Activated B cell treated with CpG ODN at 0.5 μM for 24 hours (primary cell): ENCODE measurements at regions not wholly inside any gene's neighbourhood (a gene's known extent, or its start where the extent isn't known, plus 50 kb on each side); places are given as distances from the start of the nearest gene placed in this dataset.

Experiments
- ATAC-seq: fragments of 200-7000 bp; cut with Tn5 transposase; one replicate; pipeline ENCODE4 v1.10.0; 2021; ENCODE audit warnings: low read depth, mild to moderate bottlenecking, moderate library complexity
- CTCF ChIA-PET: fragments of 350-600 bp; sonication (Branson Sonifier 250); formaldehyde crosslinking; loops from one replicate; lab custom pipeline; 2021; ENCODE audit warnings: antibody characterized with exemption; lab: Charles Lee
- POLR2A ChIA-PET: fragments of 350-600 bp; sonication (Branson Sonifier 250); formaldehyde crosslinking; loops from one replicate; lab custom pipeline; 2021; ENCODE audit warnings: antibody characterized with exemption; lab: Charles Lee
- DNase-seq: peaks from one replicate; pipeline ENCODE4 v3.0.0; 2022
- H3K27ac Mint-ChIP-seq: one replicate; pipeline ENCODE4 v1.8.0; 2020; ENCODE audit warnings: mixed read lengths
- H3K27me3 Mint-ChIP-seq: one replicate; pipeline ENCODE4 v1.8.0; 2021; ENCODE audit warnings: mixed read lengths
- H3K36me3 Mint-ChIP-seq: one replicate; pipeline ENCODE4 v1.8.0; 2021; ENCODE audit warnings: low read depth, mixed read lengths
- H3K4me1 Mint-ChIP-seq: one replicate; pipeline ENCODE4 v1.8.0; 2021; ENCODE audit warnings: mixed read lengths
- H3K4me3 Mint-ChIP-seq: one replicate; pipeline ENCODE4 v1.8.0; 2020; ENCODE audit warnings: mild to moderate bottlenecking, mixed read lengths
- H3K9me3 Mint-ChIP-seq: one replicate; pipeline ENCODE4 v1.8.0; 2020; ENCODE audit warnings: mixed read lengths
- intact Hi-C: fragments of 100-400 bp; cut with micrococcal nuclease; formaldehyde crosslinking; loops from one replicate; pipeline ENCODE4 v1.15.1; 2024
- TF ChIP-seq, protein P1 (sequence below): fragments of 200-600 bp; IDR thresholded peaks from one replicate; pipeline ENCODE4 v1.8.0; 2022; ENCODE audit warnings: antibody characterized with exemption, mild to moderate bottlenecking

DNA sequence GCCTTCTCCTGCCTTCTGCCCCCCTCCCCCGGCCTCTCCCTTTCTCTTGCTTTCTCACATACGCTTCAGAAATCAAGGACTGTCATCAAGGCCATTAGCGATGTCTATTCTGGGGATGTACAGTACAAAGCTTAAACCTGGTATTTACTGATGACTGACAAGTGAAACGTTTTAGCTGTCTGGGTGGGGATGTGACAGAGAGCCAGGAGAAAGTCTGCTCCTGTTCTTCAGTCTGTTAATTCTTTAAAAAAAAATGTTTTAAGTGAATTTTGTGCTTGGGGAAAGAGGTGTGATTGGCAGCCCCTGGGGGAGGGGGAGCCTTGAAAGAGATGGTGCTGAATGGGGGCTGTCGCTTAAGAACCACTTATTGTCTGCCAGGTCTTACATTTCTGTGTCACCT is 283.0 kb upstream of the PLXNA2 start:
- Mint-ChIP-seq H3K36me3 (no peaks in the 10 kb centered on the region), H3K27ac (no peak overlapping the region), H3K9me3 (no peaks in the 10 kb centered on the region), H3K4me1 (no peaks in the 10 kb centered on the region), H3K4me3 (no peak overlapping the region), H3K27me3 (peaks cover 2% of the 10 kb centered on the region)
- DNase-seq: no peak
- CTCF ChIA-PET: no interaction called here
- TF ChIP-seq, protein P1, sequence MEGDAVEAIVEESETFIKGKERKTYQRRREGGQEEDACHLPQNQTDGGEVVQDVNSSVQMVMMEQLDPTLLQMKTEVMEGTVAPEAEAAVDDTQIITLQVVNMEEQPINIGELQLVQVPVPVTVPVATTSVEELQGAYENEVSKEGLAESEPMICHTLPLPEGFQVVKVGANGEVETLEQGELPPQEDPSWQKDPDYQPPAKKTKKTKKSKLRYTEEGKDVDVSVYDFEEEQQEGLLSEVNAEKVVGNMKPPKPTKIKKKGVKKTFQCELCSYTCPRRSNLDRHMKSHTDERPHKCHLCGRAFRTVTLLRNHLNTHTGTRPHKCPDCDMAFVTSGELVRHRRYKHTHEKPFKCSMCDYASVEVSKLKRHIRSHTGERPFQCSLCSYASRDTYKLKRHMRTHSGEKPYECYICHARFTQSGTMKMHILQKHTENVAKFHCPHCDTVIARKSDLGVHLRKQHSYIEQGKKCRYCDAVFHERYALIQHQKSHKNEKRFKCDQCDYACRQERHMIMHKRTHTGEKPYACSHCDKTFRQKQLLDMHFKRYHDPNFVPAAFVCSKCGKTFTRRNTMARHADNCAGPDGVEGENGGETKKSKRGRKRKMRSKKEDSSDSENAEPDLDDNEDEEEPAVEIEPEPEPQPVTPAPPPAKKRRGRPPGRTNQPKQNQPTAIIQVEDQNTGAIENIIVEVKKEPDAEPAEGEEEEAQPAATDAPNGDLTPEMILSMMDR: no peak
- intact Hi-C loops: no loop called here
- POLR2A ChIA-PET: no interaction called here
- ATAC-seq: no peak

DNA sequence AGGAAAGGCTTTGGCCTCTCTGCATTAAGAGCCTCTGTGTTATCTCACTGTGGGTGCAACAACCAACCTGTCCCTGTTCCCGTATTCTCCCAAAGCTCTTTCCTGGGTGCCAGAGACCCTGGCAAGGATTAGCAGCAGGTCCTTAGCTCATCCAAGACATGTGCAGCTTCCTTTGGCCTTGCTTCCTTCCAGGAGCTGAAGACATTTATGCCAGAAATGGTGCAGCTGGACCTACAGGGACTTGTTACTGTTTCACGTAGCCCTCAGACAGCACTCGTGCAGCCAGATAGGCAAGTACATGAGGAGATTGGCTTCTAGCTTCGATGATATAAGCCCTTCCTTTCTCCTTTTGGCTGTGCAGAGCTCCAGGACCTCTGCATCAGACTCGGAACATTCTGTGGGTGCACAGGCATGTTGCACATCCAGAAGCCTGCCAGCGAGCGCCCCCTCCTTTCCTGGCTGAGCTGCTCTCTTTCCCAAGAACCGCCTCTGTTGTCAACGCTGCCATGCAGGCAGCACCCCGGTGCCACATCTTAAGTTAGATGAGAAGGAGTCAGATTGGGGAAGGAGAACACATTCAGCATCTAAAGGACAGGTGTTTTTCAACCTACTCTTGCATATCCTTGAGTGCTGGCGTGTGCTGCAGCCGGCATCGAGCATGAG is 284.5 kb upstream of the PLXNA2 start:
- no peak overlapping the region for H3K27ac Mint-ChIP-seq
- CTCF ChIA-PET: no interaction called here
- peaks cover 4% of the 10 kb centered on the region for H3K27me3 Mint-ChIP-seq
- no peaks in the 10 kb centered on the region for H3K9me3 Mint-ChIP-seq
- DNase-seq (no peak), ATAC-seq (no peak)
- no peaks in the 10 kb centered on the region for H3K36me3 Mint-ChIP-seq
- POLR2A ChIA-PET: no interaction called here
- no peaks in the 10 kb centered on the region for H3K4me1 Mint-ChIP-seq
- TF ChIP-seq, protein P1: no peak
- intact Hi-C loops: no loop called here
- no peak overlapping the region for H3K4me3 Mint-ChIP-seq

DNA sequence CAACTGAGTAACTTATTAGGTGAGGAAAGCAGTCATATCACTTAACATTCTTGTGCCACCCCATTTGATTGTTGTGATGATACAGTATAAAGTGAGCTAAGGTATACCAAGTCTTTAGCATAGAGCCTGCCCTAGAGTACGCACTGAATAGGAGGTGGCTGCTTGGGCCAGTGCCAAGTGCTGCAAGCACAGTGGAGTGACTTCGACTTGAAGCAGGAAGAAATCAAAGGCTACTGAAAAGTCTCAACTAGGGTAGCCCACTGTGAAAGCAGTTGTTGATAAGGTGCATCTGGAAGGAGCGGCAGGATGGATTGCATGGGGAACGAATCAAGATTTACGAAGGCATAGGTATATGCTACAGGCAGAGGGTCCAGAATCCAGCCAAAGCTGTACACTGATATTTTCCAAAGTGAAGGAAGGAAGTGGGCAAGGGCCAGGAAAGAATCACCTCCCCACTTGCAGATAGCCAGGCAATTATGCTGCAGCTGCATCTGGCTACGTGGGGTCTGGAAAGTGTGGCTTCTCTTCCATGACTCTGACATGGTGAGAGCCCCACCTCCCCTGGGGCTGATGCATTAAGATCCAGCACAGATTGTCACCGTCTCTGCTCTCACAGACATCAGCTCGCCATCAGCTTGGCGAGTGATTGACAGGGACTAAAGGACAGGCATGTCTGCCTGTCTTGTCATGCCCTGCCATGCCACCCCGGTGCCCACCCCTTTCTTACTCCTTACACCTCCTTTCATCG is 287.0 kb upstream of the PLXNA2 start:
- Mint-ChIP-seq H3K36me3 (no peaks in the 10 kb centered on the region), H3K4me1 (no peaks in the 10 kb centered on the region), H3K27ac (no peak overlapping the region), H3K4me3 (no peak overlapping the region), H3K27me3 (peaks cover 4% of the 10 kb centered on the region), H3K9me3 (no peaks in the 10 kb centered on the region)
- ATAC-seq (no peak), DNase-seq (no peak)
- CTCF ChIA-PET: no interaction called here
- POLR2A ChIA-PET: no interaction called here
- TF ChIP-seq, protein P1: no peak
- intact Hi-C loops: no loop called here

DNA sequence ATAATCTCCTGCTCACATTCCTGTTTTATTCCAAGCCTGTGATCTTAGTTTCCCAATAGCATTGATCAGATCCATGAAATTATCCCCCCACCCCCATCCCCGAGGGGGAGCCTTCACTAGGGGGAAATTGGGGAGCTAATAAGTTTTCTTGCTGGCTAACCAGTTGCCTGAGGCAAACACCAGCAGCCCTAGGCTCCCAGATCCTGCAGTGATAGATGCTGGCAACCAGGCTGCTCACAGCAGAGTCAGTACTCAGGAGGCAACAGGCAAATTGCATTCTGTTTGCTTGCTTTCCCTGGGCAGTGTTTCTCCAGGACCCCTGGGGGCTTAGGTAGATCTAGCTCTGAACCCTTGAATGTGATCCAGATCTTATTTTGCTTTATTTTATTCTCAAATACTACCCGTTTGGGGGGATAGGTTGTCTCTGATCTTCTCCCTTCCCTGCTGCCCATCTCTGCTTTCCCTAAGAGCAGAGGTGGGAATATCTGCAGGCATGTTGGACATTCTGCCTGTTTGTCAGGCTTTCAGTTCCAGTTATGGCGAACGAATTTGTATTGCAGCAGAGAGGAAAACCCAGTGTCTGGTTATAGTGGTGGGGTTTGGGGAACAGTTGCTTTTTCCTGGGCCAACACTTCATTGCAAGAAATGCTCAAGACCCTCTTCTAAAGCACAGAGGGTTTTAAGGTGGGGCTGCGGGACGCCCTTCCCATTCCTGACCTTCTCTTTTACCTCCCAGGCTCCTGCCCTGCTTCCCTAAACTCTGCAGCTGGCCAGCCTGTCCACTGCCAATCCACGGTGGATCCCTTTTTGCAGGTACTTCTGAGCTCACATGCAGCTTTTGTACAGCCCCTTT is 289.8 kb upstream of the PLXNA2 start:
- no peak for DNase-seq
- no peaks in the 10 kb centered on the region for H3K9me3 Mint-ChIP-seq
- H3K36me3 Mint-ChIP-seq: no peaks in the 10 kb centered on the region
- POLR2A ChIA-PET: no interaction called here
- no peak for ATAC-seq
- intact Hi-C loops: no loop called here
- CTCF ChIA-PET: no interaction called here
- TF ChIP-seq, protein P1: no peak
- peaks cover 4% of the 10 kb centered on the region for H3K27me3 Mint-ChIP-seq
- H3K27ac Mint-ChIP-seq: no peak overlapping the region
- no peak overlapping the region for H3K4me3 Mint-ChIP-seq
- H3K4me1 Mint-ChIP-seq: no peaks in the 10 kb centered on the region

DNA sequence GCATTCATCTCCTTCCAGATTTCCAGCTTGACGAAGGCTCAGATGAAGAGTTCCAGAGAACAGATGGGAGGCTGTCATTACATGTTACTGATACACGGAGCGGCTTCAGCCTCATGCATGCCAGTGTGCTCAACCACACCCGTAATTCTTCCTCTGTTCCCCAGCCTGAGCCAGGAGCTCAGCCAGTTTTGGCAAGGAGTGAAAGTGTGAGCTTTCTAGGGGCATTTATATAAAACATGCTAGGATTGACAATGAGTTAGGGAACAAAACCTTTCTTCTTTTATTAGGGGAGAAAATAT is 290.4 kb upstream of the PLXNA2 start:
- ChIA-PET POLR2A (no interaction called here), CTCF (no interaction called here)
- Mint-ChIP-seq H3K27ac (no peak overlapping the region), H3K4me3 (no peak overlapping the region), H3K4me1 (no peaks in the 10 kb centered on the region), H3K36me3 (no peaks in the 10 kb centered on the region), H3K27me3 (peaks cover 4% of the 10 kb centered on the region), H3K9me3 (no peaks in the 10 kb centered on the region)
- DNase-seq (no peak), ATAC-seq (no peak)
- intact Hi-C loops: no loop called here
- TF ChIP-seq, protein P1: no peak
